ENCODE measurements at regions not wholly inside any gene's neighbourhood (a gene's known extent, or its start where the extent isn't known, plus 50 kb on each side); places are given as distances from the start of the nearest gene placed in this dataset.

GRCh38 chr6:134657751-134658527 lies 292.0 kb downstream of the ALDH8A1 start:
- Histone ChIP-seq H3K4me3 (no peak overlapping the region), H3K27ac (no peak overlapping the region), H3K4me2 (no peak overlapping the region), H3K36me3 (no peaks in the 10 kb centered on the region), H3K79me2 (ENCODE audit: low read depth) (no peaks in the 10 kb centered on the region), H3F3A (ENCODE audit: low read depth) (peaks cover 6% of the 10 kb centered on the region), H3K9me3 (ENCODE audit: low read depth) (no peaks in the 10 kb centered on the region), H3K9ac (no peak overlapping the region), H3K4me1 (no peaks in the 10 kb centered on the region), H3K27me3 (no peaks in the 10 kb centered on the region), H4K20me1 (ENCODE audit: low read depth) (no peaks in the 10 kb centered on the region), H2AFZ (replicated peaks) (no peak overlapping the region)
- Mint-ChIP-seq H3K36me3 (no peaks in the 10 kb centered on the region), H3K4me3 (no peak overlapping the region), H3K4me1 (no peaks in the 10 kb centered on the region), H3K27me3 (ENCODE audit: insufficient read depth, low read depth) (no peaks in the 10 kb centered on the region), H3K27ac (no peak overlapping the region), H3K9me3 (no peaks in the 10 kb centered on the region)
- no peak for TF ChIP-seq CTCF (IDR thresholded peaks at IDR 0.05)
- TF ChIP-seq EZH2 (IDR thresholded peaks at IDR 0.05), result no peak
- no peak for TF ChIP-seq EZH2phosphoT487 (IDR thresholded peaks at IDR 0.05)
- DNase-seq (ENCODE audit: low spot score), result no peak

- Histone ChIP-seq H3K9me3 (ENCODE audit: low read depth) (no peaks in the 10 kb centered on the region), H3F3A (ENCODE audit: low read depth) (peaks cover 6% of the 10 kb centered on the region), H3K36me3 (no peaks in the 10 kb centered on the region), H3K9ac (no peak overlapping the region), H3K4me2 (no peak overlapping the region), H3K79me2 (ENCODE audit: low read depth) (no peaks in the 10 kb centered on the region), H3K4me3 (no peak overlapping the region), H3K4me1 (no peaks in the 10 kb centered on the region), H4K20me1 (ENCODE audit: low read depth) (no peaks in the 10 kb centered on the region), H3K27ac (no peak overlapping the region), H2AFZ (replicated peaks) (no peak overlapping the region), H3K27me3 (no peaks in the 10 kb centered on the region)
- H3K27ac Mint-ChIP-seq, result no peak overlapping the region
- H3K36me3 Mint-ChIP-seq, result no peaks in the 10 kb centered on the region
- no peak overlapping the region for H3K4me3 Mint-ChIP-seq
- no peak for DNase-seq (ENCODE audit: low spot score)
- no peaks in the 10 kb centered on the region for H3K9me3 Mint-ChIP-seq
- no peaks in the 10 kb centered on the region for H3K27me3 Mint-ChIP-seq (ENCODE audit: insufficient read depth, low read depth)
- TF ChIP-seq CTCF (IDR thresholded peaks at IDR 0.05), result no peak
- no peaks in the 10 kb centered on the region for H3K4me1 Mint-ChIP-seq
Measured at GRCh38 chr6:134657343-134657742, 292.6 kb downstream of the ALDH8A1 start.

- no peaks in the 10 kb centered on the region for H3K4me1 ChIP-seq
- Mint-ChIP-seq H3K4me1 (no peaks in the 10 kb centered on the region), H3K9me3 (no peaks in the 10 kb centered on the region), H3K4me3 (no peak overlapping the region), H3K36me3 (no peaks in the 10 kb centered on the region), H3K27ac (no peak overlapping the region), H3K27me3 (ENCODE audit: insufficient read depth, low read depth) (no peaks in the 10 kb centered on the region)
- no peaks in the 10 kb centered on the region for H3F3A ChIP-seq (ENCODE audit: low read depth)
- H2AFZ ChIP-seq (replicated peaks), result no peak overlapping the region
- H3K4me3 ChIP-seq, result no peak overlapping the region
- no peak overlapping the region for H3K4me2 ChIP-seq
- no peaks in the 10 kb centered on the region for H3K36me3 ChIP-seq
- no peaks in the 10 kb centered on the region for H3K79me2 ChIP-seq (ENCODE audit: low read depth)
- TF ChIP-seq CTCF (IDR thresholded peaks at IDR 0.05) (no peak), EZH2phosphoT487 (IDR thresholded peaks at IDR 0.05) (no peak), EZH2 (IDR thresholded peaks at IDR 0.05) (no peak)
- no peak for DNase-seq (ENCODE audit: low spot score)
- H4K20me1 ChIP-seq (ENCODE audit: low read depth), result no peaks in the 10 kb centered on the region
- no peaks in the 10 kb centered on the region for H3K9me3 ChIP-seq (ENCODE audit: low read depth)
- no peak overlapping the region for H3K27ac ChIP-seq
- no peaks in the 10 kb centered on the region for H3K27me3 ChIP-seq
- no peak overlapping the region for H3K9ac ChIP-seq
Measured at GRCh38 chr6:134654751-134655150, 295.1 kb downstream of the ALDH8A1 start.

Measured in neural progenitor cell (in vitro differentiated cells).